CD4-positive, alpha-beta T cell treated with Interleukin-15 for 4 hours (primary cell): ENCODE measurements at regions not wholly inside any gene's neighbourhood (a gene's known extent, or its start where the extent isn't known, plus 50 kb on each side); places are given as distances from the start of the nearest gene placed in this dataset.
A peak's percentile ranks its signal among the peaks of the same experiment; 100 is the strongest.

Source experiments
- DNase-seq: peaks from one replicate; pipeline ENCODE4 v3.0.0-alpha.2; 2020; ENCODE audit warnings: low spot score

- no peak for DNase-seq
Measured at GRCh38 chr14:106877517-106877916, 1351.1 kb downstream of the TMEM121 start.

- peak; percentile 32 for DNase-seq
Measured at GRCh38 chr14:106879241-106879640, 1352.9 kb downstream of the TMEM121 start.

- DNase-seq: no peak
Measured at GRCh38 chr14:106883218-106883692, 1356.9 kb downstream of the TMEM121 start.
